Testis (tissue), 2 donors: ENCODE measurements at regions not wholly inside any gene's neighbourhood (a gene's known extent, or its start where the extent isn't known, plus 50 kb on each side); places are given as distances from the start of the nearest gene placed in this dataset.

Experiments
- DNase-seq: peaks from one replicate; pipeline ENCODE4 v3.0.0-alpha.2; 2019
- H3K27ac ChIP-seq, 2 donors: fragments of 200-600 bp; sonication (generic); one replicate each; pipeline ENCODE4 v1.5.1; 2019
- H3K27me3 ChIP-seq: fragments of 200-600 bp; sonication (generic); one replicate; pipeline ENCODE4 v1.5.1; 2019
- H3K36me3 ChIP-seq: fragments of 200-600 bp; sonication (generic); one replicate; pipeline ENCODE4 v1.5.1; 2017; ENCODE audit warnings: low read depth; ENCODE audit errors: missing control alignments
- H3K4me1 ChIP-seq: fragments of 200-600 bp; sonication (generic); one replicate; pipeline ENCODE4 v1.5.1; 2019
- H3K4me3 ChIP-seq, 2 donors: fragments of 200-600 bp; sonication (generic); one replicate each; pipeline ENCODE4 v1.5.1; 2017 to 2019
- H3K9me3 ChIP-seq: fragments of 200-600 bp; sonication (generic); one replicate; pipeline ENCODE4 v1.5.1; 2017
- POLR2A ChIP-seq: fragments of 450-650 bp; IDR thresholded peaks from one replicate; pipeline ENCODE4 v1.6.1; 2017; ENCODE audit warnings: antibody characterized with exemption, mild to moderate bottlenecking, moderate library complexity
- WGBS, 2 donors: methylation state at CpG; one replicate each; pipeline ENCODE4 v1.1.5; 2018; 5-methylcytosine and 5-hydroxymethylcytosine counted together
- intact Hi-C: fragments of 100-400 bp; cut with DNase I; formaldehyde crosslinking; loops from one replicate; pipeline ENCODE4 v1.15.1; 2023; ENCODE audit warnings: low total_unique reads
- TF ChIP-seq, protein P1 (sequence below), 3 experiments: fragments of 450-650 bp in 2 of 3; fragments of 200-600 bp in 1 of 3; sonication (generic) in 1 of 3; IDR thresholded peaks; one replicate each; pipeline ENCODE4 v1.5.1; 2016 to 2019; ENCODE audit warnings: antibody characterized with exemption in 3 of 3, mild to moderate bottlenecking in 2 of 3, moderate library complexity in 1 of 3

DNA sequence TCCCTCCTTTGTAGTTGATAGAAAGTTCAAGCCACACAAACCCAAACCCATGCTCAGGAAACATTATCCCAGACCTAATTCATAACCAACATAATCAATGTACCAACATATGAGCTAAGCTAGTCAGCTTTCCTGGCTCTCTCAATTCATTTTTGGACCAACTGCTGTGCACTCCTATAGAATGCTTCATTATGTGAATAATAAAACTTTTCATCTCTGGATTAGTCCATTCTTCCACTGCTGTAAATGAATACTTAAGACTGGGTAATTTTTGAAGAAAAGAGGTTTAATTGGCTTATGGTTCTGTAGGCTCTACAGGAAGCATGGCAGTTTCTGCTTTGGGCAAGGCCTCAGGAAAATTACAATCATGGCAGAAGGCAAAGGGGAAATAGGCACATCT, 651.9 kb downstream of the RERGL start:
- H3K9me3 ChIP-seq, result no peaks in the 10 kb centered on the region
- TF ChIP-seq, protein P1, sequence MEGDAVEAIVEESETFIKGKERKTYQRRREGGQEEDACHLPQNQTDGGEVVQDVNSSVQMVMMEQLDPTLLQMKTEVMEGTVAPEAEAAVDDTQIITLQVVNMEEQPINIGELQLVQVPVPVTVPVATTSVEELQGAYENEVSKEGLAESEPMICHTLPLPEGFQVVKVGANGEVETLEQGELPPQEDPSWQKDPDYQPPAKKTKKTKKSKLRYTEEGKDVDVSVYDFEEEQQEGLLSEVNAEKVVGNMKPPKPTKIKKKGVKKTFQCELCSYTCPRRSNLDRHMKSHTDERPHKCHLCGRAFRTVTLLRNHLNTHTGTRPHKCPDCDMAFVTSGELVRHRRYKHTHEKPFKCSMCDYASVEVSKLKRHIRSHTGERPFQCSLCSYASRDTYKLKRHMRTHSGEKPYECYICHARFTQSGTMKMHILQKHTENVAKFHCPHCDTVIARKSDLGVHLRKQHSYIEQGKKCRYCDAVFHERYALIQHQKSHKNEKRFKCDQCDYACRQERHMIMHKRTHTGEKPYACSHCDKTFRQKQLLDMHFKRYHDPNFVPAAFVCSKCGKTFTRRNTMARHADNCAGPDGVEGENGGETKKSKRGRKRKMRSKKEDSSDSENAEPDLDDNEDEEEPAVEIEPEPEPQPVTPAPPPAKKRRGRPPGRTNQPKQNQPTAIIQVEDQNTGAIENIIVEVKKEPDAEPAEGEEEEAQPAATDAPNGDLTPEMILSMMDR (IDR thresholded peaks at IDR 0.05), result no peak
- no peak for TF ChIP-seq POLR2A
- H3K36me3 ChIP-seq, result no peaks in the 10 kb centered on the region
- no peaks in the 10 kb centered on the region for H3K27me3 ChIP-seq
- no peak overlapping the region for H3K4me3 ChIP-seq
- H3K27ac ChIP-seq, result no peak overlapping the region
- DNase-seq, result no peak
- intact Hi-C loops, result no loop called here
- H3K4me1 ChIP-seq, result no peaks in the 10 kb centered on the region

DNA sequence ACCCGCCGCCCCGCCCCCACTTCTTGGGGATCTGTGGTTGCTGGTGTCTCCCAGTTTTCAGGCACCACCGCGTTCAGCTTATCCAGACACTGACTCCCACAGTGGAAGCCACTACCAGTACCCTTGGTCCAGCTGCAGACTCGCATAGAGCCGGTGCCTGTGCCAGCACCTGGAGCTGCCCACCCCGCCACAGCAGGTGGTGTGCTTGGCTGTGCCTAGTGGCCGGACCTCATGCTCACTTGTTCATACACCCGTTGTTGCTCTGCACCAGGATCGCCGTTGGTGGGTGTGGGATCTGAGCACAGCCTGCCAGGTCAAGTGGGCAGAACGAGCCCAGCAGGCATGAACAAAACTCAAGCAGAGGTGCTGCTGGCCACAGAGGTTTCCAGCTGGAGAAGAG, 673.2 kb downstream of the RERGL start:
- Histone ChIP-seq H3K27ac (no peak overlapping the region), H3K9me3 (no peaks in the 10 kb centered on the region), H3K36me3 (no peaks in the 10 kb centered on the region), H3K27me3 (no peaks in the 10 kb centered on the region), H3K4me3 (no peak overlapping the region), H3K4me1 (no peaks in the 10 kb centered on the region)
- 54 to 73% methylated on average over 5 to 13 of the region's 13 CpGs for WGBS, 2 donors
- no peak for TF ChIP-seq POLR2A
- intact Hi-C loops, result no loop called here
- no peak for DNase-seq

DNA sequence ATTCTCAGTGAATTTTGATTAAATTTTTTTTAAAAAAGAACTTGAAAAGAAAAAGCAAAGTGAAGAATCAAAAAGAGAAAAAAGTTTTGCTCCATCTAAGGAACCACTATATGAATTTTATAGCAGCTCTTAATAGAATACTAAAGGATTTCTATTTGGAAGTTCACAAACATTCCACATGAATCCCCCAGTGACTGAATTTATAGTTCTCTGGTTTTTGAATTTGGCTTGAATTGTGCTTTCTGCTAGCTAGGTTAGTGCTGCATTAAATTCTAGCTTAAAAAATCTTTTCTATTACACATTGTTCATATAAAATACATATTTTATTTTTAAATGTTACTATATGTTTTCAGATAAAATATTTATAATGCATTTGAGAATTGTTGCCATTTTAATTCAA, 675.4 kb downstream of the RERGL start:
- no peak for TF ChIP-seq POLR2A
- TF ChIP-seq, protein P1 (IDR thresholded peaks at IDR 0.05), result no peak
- Histone ChIP-seq H3K4me3 (no peak overlapping the region), H3K27ac (no peak overlapping the region), H3K4me1 (no peaks in the 10 kb centered on the region), H3K27me3 (no peaks in the 10 kb centered on the region), H3K9me3 (no peaks in the 10 kb centered on the region), H3K36me3 (no peaks in the 10 kb centered on the region)
- DNase-seq, result no peak
- intact Hi-C loops, result no loop called here

DNA sequence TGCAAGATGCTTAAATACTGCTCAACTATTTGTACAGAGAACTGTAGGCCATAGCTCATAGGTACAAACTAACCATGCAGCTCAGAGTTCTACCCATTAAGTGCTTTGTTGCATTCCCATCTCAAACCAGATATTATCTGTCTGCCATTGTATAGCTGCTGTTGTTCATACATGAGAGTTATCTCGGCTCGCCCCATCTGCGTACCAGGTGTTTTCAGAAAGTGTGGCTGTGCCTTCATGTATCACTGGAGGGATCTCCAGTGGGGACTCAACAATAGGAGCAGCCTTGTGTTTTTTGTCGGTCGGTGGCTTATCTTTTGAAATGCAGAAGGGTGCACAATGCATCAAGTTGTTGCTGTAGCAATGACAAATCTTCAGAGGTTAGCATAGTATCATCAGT, 678.3 kb downstream of the RERGL start:
- WGBS, 2 donors, result 93% methylated on average over 5 of the region's 5 CpGs
- Histone ChIP-seq H3K4me3 (no peak overlapping the region), H3K27me3 (no peaks in the 10 kb centered on the region), H3K36me3 (no peaks in the 10 kb centered on the region), H3K27ac (no peak overlapping the region), H3K4me1 (no peaks in the 10 kb centered on the region), H3K9me3 (no peaks in the 10 kb centered on the region)
- intact Hi-C loops, result no loop called here
- TF ChIP-seq POLR2A, result no peak
- TF ChIP-seq, protein P1 (IDR thresholded peaks at IDR 0.05), result no peak
- DNase-seq, result no peak

DNA sequence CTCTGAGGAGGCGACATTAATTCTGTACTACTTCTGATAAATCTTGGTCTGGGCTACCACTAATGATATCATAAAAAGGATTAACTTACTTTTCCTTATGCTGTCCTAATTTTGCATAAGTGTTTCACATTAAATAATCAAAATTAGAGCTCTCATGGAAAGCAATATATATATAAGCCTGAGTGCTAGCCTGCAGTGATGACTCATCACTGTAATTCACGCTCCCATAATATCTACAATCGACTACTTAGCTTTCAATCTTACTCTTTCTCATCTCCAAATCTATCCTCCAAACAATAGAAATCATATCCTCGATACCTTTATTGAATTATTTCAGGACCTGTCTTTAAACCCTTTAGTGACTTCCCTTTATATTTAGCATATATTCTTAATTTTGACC, 701.3 kb downstream of the RERGL start:
- no peak overlapping the region for H3K4me3 ChIP-seq
- H3K9me3 ChIP-seq, result no peaks in the 10 kb centered on the region
- WGBS, 2 donors, result 91 to 97% methylated on average over 4 of the region's 4 CpGs
- no peaks in the 10 kb centered on the region for H3K36me3 ChIP-seq
- H3K4me1 ChIP-seq, result no peaks in the 10 kb centered on the region
- H3K27ac ChIP-seq, result no peak overlapping the region
- no peaks in the 10 kb centered on the region for H3K27me3 ChIP-seq
- TF ChIP-seq POLR2A, result no peak
- TF ChIP-seq, protein P1 (IDR thresholded peaks at IDR 0.05), result no peak
- intact Hi-C loops, result no loop called here
- no peak for DNase-seq
